KBM-7 (cell line): ENCODE measurements at regions not wholly inside any gene's neighbourhood (a gene's known extent, or its start where the extent isn't known, plus 50 kb on each side); places are given as distances from the start of the nearest gene placed in this dataset.
"Not testable (repeated sequence)": the region's sequence is repeated elsewhere in the genome, so short reads cannot be mapped to it uniquely, and the experiment has no call there.

Source experiments
- DNase-seq: peaks from one replicate; pipeline ENCODE4 v3.0.0-alpha.2; 2015
- in situ Hi-C: fragments of 300-500 bp; cut with MboI; formaldehyde crosslinking; loops from 2 replicates; pipeline ENCODE4 v1.14.3; 2020; ENCODE audit warnings: low sequenced_read_pairs, low pct_unique_long_range_greater_than_20kb, mixed read lengths

DNA sequence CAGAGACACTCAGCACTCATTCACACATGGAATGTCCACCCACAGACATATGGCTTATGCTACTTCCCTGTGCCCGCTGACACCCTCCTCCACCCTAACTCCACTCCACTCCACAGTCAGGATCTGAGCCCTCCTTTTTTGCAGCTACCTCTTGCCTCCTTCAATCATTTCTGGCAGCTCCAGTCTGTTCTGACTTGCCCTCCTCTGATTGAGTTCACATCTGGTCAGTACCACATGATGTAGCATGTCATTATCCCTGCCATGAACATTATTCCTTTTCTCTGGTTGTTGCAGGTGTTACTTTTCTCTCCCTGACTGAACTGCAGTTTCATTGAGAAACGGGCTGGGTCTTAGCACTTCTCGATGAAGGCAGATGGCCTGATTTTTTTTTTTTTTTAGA lies 130.1 kb upstream of the EGR2 start:
- in situ Hi-C loops, result no loop called here
- no peak for DNase-seq

DNA sequence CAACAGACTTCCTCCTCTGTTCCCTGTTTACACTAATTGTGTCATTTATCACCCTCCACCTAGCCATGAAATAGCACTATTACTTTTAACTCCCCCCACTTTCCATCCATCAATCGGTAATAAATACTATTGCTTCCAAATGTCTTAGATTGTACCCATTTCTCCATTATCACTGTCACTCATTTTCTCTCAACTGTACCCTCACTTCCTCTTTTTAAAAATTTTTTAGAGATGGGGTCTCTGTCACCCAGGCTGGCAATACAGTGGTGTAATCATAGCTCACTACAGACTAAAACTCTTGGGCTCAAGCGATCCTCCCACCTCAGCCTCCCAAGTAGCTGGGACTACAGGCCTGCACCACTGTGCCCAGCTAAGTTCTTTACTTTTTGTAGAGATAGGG lies 123.5 kb upstream of the EGR2 start:
- in situ Hi-C loops, result no loop called here
- no peak for DNase-seq

DNA sequence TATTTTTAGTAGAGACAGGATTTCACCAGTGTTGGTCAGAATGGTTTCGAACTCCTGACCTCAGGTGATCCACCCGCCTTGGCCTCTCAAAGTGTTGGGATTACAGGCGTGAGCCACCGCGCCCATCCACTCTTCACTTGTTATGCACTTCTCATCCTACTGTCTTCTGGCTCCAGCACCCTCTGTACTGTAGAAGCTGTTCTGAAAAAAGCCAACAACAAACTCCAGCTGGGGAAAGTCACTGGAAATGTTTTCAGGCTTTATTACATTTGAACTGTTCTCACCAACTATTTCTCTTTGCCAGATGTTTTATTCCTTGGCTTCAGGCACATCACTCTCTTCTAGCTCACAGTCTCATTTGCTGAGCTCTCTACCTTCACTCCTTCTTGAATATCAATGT lies 122.5 kb upstream of the EGR2 start:
- DNase-seq, result no peak
- in situ Hi-C loops, result no loop called here

DNA sequence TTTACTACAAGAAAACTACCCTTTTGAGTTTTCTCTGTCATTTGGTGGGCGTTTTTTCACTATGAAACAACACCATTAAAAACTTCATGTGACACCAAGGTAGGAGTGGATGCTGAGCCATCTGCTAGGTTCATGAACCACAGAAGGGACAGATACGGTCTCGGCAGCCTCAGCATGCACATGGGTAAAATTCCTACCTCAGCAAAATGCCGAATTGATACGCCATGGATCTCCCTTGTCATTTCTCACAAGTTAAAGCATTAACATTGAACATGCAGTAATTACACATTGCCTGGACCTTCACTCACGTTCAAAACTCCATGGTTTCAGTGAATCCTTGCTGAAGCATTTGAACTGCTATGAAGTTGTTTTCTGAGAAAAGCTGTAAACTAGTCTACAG lies 121.5 kb upstream of the EGR2 start:
- DNase-seq, result no peak
- in situ Hi-C loops, result no loop called here

DNA sequence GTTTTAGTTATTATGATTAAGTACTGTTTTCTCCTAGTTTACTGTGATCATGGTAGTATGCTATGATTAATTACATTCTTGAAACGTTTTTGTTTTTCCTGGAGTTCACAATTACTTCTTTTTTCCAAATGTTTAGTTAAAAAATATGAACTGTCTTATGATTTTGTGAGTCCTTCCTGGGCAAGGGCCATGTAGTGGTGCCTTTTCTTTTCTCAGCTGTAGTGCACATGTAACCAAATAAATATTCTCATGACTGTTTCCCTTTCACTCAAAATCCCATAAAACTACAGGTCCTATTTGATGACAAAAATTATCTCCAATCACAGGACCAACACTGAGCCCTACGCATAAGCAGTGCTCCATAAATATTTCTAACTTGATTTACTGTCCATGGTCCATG lies 118.9 kb upstream of the EGR2 start:
- DNase-seq, result no peak

DNA sequence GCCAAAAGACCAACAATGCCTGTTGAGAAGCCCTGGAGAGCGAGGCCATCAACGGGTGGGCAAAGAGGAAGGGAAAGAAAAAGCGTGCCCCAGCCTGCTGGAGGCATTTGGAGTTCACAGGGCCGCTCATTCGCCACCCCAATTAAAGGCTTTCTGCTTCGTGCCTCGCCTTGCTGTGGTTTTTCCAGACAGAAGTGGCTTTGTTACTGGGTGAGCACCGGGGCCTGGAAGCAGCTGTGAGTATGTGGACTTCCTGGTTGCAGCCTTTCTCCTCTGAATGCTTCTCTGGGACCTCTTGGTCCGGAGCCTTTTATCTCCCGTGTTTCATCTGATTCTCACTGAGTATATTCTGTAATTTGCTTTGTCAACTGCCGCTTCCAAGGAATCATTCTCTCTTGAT lies 118.1 kb upstream of the EGR2 start:
- in situ Hi-C loops, result no loop called here
- DNase-seq, result peak; percentile 37

More for the DNA sequence above, 118.9 kb upstream of the EGR2 start:
- in situ Hi-C loops, result no loop called here

DNA sequence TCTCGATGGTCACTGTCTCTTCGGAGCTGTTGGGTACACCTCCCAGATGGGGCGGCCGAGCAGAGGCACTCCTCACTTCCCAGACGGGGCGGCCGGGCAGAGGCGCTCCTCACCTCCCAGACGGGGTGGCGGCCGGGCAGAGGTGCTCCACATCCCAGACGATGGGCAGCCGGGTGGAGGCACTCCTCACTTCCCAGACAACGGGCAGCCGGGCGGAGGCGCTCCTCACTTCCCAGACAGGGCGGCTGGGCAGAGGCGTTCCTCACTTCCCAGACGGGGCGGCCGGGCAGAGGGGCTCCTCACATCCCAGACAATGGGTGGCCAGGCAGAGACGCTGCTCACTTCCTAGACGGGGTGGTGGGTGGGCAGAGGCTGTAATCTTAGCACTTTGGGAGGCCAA lies 112.6 kb upstream of the EGR2 start:
- DNase-seq, in situ Hi-C loops: not testable (repeated sequence)

DNA sequence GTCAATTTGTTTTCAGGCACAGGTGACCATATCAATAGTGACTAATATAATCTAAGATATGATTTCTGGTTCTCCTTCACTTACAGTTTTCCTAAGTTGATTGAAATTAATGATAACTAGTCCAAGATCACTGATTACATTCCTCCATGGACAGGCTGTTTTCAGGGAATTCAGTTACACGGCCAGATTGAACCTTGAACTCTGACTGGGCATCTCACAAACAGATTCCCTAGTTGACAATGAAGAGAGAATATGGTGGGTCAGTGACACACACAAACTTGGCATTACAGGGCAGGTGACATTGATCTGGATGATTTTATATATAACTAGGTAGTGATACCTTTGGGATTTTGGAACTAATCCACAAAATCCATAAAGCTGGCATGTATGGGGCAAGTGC lies 110.2 kb upstream of the EGR2 start:
- no peak for DNase-seq
- in situ Hi-C loops, result no loop called here

DNA sequence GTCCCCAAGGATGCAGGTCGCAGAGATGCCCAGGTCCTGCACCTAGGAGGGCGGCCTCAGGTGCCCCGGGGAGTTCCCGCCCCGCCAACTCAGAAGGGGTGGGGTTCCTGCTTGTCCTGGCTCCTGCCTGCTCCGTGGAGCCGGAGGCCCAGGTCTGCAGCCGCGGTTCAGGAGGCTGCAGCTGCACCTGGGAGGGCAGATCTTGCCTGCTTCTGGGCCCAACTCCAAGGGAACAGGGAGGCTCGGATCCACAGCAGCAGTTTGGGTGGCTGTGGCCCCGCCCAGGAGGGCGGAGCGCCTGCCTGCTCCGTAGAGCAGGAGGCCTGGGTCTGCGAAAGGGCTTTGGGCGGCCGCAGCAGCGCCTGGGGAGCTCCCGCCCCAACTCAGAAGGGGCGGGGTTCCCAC lies 108.2 kb upstream of the EGR2 start:
- in situ Hi-C loops, result no loop called here

DNA sequence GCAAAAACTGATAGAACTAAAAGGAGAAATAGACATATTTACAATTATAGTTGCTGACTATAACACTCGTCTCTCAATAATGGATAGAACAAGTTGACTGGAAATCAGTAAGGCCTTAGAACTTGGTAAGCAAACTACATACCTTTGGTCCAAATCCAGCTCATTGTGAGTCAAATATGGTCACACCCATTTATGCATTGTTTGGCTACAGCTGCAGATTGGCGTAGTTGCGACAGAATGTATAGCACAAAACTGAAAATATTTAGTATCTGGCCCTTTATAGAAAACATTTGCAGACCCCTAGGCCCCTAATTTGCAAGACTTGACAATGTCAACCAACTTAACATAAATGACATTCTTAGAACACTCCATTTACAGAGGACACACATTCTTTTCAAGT lies 103.6 kb upstream of the EGR2 start:
- in situ Hi-C loops, result no loop called here
- DNase-seq, result no peak

More for the DNA sequence above, 108.2 kb upstream of the EGR2 start:
- DNase-seq, result no peak

DNA sequence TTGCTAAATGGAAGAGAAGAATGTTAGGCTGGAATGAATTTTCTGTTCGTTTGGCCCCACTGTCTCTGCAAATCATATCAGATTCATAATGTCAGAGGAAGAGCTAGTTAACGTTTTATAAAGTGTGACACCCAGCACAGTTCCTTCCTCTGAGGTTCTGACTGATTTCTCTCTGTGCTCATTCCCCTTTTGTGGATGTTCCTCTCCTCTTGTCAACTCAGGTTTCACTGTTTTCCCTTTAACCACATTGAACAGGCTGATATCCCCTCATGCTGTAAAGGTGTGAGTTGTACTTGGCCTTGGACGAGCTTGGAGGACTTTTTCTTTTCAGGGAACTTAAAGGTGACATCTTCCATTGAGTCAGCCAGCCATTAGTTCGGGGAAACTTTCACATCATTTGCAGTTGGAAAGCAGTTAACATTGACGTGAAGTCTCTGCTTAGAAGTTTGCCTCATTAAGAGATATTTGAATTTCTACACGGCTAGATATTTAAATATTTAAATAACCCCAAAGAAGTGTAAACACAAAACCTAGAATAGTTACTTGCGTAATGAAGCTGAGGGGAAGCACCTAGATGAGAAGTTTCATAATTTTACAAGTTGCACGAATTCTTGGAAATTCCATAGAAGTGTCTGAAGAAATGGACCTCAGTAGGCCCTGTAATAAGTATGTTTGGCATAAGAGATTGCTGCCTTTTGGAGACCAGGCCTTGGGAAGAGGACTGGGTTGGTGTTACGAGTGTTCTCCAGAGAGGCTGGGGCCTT lies 101.5 kb upstream of the EGR2 start:
- in situ Hi-C loops, result no loop called here
- no peak for DNase-seq

DNA sequence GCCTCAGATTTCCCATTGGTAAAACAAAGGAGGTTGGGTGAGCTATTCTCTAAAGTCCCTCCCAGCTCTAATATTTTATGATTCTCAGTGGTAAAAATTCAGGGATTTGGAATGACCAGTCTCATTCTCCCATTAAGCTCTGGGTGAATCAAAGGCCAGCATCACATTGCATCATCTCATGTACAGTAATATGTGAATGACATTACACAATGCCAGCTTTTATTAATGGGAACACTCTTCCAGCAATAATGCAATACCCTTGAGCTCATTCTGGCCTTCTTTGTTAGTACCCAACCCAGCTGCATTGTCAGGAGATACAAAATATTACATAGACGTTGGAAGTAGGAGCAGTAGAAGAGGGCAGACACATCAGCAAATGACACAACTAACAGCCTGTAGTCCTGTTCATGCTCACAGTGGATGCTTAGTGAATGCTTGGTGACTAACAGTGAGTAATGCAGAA lies 100.0 kb upstream of the EGR2 start:
- no peak for DNase-seq
- in situ Hi-C loops, result no loop called here

DNA sequence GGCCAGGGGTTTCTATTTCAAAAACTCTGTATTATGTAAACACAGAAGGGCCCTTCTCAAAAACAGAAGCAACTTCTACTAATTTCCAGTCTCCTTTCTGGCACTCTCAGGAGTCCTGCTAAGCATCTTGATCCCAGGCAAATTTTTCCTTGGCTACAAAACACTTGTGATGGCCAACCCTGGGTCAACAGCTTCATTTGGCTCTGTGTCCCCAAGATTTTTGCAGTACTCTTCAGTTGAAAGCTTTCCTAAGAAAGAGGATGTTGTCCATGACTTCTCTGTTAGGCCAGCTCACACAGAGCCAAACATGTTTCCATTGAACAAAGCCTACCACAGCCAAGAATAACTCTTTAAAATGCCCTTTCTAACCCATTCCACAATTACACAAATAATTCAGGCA lies 99.0 kb upstream of the EGR2 start:
- in situ Hi-C loops, result no loop called here

DNA sequence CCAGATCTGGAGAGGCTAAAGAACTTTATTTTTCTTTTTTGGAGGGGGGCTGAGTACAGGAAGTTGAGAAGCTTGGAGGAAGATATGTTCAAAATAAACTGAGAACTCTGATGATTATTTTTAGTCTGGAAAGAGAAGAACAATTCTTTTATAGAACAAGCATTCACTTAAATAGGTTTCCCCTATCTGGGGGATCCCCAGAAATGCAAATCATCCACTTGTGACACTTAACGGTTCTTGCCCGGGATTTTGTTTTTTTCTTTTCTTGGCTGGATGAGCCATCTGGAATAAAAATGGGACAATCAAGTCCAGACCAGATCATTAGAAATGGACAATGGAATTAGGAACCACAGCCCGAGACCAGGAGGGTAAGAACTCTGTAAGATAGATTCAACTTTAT lies 95.9 kb upstream of the EGR2 start:
- no peak for DNase-seq
- in situ Hi-C loops, result no loop called here

More for the DNA sequence above, 99.0 kb upstream of the EGR2 start:
- DNase-seq, result no peak

DNA sequence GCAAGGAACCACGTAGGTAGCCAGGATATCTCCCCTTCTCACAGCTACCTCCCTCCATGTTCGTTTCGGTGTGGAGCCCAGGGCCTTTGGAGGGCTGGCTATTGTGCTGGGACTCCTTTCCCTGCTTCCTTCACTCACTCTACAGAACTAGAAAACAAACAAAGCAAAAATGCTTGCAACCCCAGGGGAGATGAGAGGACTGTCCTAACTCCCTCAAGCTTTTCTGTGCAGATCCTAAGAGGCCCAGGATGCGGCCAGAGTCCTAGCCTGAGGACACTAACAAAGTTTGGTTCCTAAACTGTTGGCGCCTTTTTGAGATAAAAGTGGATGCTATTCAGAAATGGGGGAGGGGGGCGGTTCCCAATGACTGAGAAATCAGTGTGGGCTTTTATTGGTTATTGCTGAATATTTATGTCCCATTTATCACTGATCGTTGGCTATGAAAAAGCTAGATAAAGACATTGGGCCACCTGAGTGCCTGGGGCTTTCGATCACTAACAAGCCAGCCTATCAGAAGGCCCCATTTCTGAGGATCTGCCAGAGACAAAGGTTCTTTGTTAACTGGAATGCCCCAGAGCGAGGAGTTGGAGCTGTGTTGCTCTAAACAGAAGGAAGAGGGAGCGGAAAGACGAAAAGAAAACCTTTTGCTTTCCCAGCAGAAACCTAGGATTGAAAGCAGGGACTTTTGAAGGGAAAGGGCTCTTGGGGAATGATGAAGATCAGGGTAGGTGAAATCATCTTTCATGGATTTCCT lies 95.2 kb upstream of the EGR2 start:
- in situ Hi-C loops, result no loop called here
- no peak for DNase-seq

DNA sequence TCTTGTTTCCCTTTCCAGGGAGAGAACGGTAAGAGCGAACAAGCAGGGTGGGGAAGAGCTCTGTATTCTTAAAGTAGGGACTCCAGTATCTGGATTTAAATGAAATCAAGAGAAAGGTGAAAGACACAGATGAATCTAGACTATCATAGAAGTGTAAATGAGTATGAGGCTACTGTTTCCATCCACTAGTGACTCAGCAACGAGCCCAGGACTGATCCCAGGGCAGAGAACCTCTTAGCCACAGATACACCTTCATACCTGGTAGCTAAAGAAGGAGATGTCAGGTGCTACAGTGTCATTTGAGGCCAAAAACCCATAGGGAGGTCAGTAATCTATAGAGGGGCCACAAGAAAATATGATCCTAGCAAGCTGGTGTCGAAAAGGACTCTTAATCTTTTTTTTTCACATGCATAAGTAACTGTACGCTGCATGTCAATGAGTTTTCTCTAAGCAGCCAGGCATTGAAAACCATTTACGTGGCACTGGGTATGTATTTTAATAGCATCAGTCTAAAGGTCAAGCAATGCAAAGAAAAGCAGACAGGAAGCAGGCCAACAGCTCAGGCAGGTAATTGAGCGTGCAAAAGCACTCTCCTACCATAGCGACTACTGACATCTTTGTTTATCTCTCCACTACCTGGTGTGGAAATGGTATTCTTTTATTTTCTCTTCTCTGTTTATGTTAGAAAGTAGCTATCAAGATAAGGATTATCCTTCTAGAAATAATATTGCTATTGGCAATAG lies 91.5 kb upstream of the EGR2 start:
- in situ Hi-C loops, result no loop called here
- no peak for DNase-seq

DNA sequence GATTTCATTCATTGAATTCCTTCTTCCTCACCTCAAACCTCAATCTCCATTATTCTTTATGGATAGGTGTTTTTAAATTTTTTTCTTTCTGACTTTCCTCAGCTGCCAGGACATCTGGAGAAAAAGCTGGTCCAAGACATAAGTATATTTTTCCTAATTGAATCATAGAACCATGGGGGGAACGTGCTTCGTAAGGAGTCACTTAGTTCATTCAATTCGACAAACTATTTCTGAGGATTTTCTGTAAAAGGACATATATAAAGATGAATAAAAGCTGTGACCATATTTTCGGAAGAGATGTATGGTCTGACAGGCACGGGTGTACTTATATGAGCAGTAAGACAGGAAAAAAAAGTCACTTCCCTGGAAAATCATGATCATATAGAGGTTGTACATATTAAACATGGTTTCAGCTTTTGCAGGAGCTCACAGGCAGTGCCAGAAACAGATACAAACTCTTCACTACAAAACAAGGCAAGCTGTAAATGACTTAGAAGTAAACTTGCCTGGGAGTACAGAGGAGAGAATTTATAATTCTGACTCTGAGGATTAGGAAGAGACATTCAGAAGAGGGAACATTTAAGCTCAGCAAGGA lies 88.2 kb upstream of the EGR2 start:
- in situ Hi-C loops, result no loop called here
- no peak for DNase-seq

DNA sequence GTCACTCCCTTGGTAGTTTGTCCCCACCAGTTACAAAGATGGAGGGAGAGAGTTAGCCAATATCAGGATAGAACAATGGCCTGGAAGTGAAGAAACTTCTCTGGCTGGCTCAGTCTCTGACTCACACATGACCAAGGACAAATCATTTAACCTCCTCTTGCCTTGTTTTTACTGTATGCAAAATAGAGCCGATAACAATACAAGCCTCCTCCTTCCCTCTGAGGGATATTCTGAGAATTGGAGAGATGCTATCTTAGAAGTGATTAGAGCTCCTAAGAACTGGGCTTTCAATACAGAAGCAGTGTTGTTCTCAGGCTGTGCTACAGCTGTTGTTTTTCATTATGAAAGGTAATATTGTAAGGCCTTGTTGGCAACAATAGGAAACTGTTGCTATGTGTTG lies 87.7 kb upstream of the EGR2 start:
- DNase-seq, result no peak
- in situ Hi-C loops, result no loop called here

DNA sequence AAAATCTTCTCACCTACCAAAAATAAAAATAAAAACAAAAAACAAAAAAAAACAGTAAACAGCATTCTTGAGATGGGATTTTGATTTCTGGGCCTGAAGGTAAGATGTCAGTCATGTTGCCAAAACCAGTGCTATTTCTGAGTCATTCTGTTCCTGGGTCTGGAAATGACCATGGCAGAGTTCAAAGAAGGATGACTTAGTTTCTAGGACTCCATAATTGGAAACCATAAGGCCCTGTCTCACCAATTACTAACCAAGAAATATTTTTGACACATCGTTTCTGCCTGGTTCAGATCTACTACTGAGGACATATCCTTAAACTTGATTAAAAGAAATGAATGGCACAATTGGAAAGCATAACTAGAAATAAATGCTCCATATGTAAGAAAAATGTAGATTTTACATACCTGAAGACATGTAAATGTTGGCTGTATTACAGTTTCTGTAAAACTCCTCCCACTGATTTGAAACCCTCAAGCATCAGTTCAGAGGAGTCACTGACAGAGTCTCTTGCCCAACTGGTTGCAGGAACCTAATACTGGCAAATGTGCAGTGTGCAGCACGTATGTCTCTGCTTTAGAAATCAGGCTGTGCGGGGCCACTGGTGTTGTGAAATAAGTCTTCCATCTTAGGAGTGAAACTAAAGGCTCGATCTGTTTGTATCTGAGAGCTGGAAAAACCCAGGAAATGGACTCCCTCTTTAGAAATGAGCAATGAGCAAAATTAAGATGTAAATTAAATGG lies 84.8 kb upstream of the EGR2 start:
- in situ Hi-C loops, result no loop called here
- no peak for DNase-seq
